SKM-1 treated with dmso at 0.1 percent for 144 hours (cell line): ENCODE measurements at regions not wholly inside any gene's neighbourhood (a gene's known extent, or its start where the extent isn't known, plus 50 kb on each side); places are given as distances from the start of the nearest gene placed in this dataset.

Source experiments
- DNase-seq: peaks from one replicate; lab custom pipeline; 2025; ENCODE audit not compliant: unreplicated experiment; lab: John Stamatoyannopoulos, UW

DNA sequence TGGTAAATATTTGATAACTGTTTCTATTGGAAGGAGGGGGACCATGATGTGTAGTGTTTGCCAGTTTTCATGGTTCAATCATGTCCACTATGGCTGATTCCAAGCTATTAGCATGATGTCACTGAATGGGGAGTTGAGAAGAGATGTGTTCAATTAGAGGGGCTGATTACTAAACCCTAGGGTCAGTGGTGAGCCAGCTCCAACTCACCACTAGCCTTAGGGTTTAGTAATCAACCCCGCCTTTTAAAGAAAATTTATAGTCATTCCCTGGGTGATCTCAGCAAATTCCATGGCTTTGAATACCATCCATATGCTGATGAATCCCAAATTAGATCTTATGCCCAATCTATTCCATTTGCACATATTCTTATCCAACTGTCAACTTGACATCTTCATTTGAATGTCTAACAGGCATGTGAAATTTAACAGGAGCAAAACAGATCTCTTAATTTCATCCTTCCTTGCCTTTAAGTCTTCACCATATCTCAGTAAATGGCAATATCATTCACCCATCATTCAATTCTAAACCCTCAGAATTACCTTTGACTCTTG is 98.8 kb downstream of the GCNT1 start:
- DNase-seq, result no peak

DNA sequence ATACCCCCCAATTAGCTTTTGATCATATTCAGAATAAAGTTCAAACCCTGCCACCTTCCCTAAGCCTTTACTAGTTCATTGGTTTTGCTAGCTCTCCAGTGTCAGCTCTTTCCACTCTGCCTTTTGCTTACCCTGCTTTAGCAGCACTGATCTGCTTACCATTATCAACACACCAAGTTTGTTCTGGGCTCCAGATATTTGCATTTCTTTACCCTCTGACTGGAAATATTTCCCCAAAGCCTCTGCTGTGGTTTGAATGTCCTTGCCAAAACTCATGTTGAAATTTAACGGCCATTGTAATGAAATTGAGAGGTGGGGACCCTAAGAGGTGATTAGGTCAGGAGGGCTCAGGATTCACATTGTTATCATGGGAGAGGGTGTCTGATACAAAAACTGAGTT is 99.5 kb downstream of the GCNT1 start:
- no peak for DNase-seq

DNA sequence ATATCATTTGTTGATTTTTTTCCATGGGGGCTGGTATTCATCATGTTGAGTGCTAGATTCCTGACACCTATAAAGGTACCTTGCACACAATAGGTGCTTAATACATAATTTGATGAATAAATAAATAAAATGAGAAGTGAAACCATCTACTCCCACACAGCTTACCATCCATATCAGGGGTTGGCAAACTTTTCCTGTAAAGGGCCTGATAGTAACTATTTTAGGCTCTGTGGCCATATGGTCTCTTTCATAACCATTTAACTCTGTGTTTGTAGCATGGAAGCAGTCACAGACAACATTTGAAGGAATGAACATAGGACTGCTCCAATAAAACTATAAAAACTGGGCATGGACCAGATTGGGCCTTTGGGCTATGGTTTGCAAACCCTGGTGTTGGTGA is 100.3 kb downstream of the GCNT1 start:
- peak; percentile 3 for DNase-seq

DNA sequence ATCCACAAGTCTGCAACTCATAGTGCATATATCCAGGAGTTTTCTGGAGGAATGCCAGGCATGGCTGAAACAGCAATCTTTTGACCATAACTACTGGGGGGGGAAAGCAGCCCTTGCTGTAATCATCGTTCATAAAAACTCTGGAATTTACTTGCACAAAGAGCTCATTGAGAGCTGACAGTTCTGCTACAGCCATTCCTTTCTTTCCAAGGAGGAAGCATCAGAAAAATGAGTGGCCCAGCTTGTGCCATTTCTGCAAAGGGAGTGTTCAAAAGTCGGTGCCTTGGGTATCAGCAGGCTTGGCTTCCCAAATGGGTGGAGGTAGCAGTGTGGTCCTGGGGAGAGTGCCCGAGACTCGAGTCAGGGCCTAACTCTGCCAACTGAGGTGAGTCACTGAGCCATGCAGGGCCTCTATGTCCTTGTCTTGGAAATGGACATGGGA is 101.5 kb downstream of the GCNT1 start:
- DNase-seq, result no peak

DNA sequence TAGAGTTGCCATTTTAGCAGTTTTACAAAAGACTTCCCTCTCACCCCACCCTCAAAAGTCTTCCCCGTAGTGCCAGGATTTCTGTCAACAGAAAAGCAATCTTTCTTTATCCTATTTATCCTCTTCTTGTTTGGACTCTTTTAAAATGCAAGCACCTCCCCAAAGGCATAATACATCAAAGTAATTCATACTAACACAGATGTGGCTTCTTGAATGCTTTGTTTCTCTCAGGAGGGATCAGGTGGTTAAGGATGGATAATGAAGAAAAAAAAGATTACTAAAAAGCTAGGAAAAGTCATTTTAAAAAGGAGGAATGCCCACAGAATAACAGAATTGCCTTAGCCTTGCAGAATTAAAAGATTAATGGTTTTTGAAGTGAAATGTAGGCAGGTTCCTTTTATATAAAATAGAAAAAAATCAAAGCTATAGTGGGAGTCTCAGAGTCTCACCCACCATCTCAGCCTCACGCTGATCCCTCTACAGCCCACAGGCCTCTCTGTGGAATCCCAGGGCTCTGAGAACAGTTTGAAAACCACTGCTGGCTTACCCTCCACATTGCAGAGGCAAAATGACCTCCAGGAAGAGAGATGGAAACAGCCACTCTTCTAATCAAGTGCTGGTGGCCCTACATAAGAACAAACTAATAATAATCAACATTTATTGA is 102.2 kb downstream of the GCNT1 start:
- no peak for DNase-seq
